Panc1 (cell line): ENCODE measurements at regions not wholly inside any gene's neighbourhood (a gene's known extent, or its start where the extent isn't known, plus 50 kb on each side); places are given as distances from the start of the nearest gene placed in this dataset.

Source experiments
- ATAC-seq: fragments of 200-7000 bp; cut with Tn5 transposase; 2 replicates; pipeline ENCODE4 v1.9.1; 2020; ENCODE audit warnings: mild to moderate bottlenecking, moderate library complexity
- BruUV-seq: library from RNA; stranded (reverse); fragments of 400-500 nt; replicated peaks from 2 replicates; lab custom pipeline; 2021; lab: Mats Ljungman, UMichigan
- CTCF ChIA-PET: fragments of 300-600 bp; sonication (Branson Sonifier 250); formaldehyde crosslinking; loops from one replicate; lab custom pipeline; 2022; ENCODE audit warnings: antibody characterized with exemption; lab: Charles Lee
- POLR2A ChIA-PET: fragments of 300-600 bp; sonication (Branson Sonifier 250); formaldehyde crosslinking; loops from one replicate; lab custom pipeline; 2022; ENCODE audit warnings: antibody characterized with exemption; lab: Charles Lee
- DNase-seq: peaks from one replicate; pipeline ENCODE4 v3.0.0-alpha.2; 2010; ENCODE audit warnings: low read depth, low spot score
- H3K27ac ChIP-seq: 2 replicates; pipeline ENCODE4 v1.5.1; 2011; ENCODE audit warnings: mild to moderate bottlenecking, low read length, inconsistent platforms
- H3K27me3 ChIP-seq: fragments of 200-500 bp; sonication (Bioruptor generic); 2 replicates; pipeline ENCODE4 v1.6.0; 2014; ENCODE audit warnings: low read length, inconsistent platforms; ENCODE audit not compliant: control insufficient read depth, insufficient read depth
- H3K36me3 ChIP-seq: fragments of 200-500 bp; sonication (Bioruptor generic); 2 replicates; pipeline ENCODE4 v1.5.1; 2014; ENCODE audit warnings: inconsistent platforms, mild to moderate bottlenecking, low read length, moderate library complexity; ENCODE audit not compliant: control insufficient read depth, insufficient read depth
- H3K4me1 ChIP-seq: 2 replicates; pipeline ENCODE4 v1.5.1; 2011; ENCODE audit warnings: inconsistent platforms, mild to moderate bottlenecking, low read length, moderate library complexity; ENCODE audit not compliant: control insufficient read depth, insufficient read depth
- H3K4me3 ChIP-seq, 2 experiments: 2 replicates each; pipeline ENCODE4 v1.5.1; 2011 to 2012; ENCODE audit warnings: low read depth in 2 of 2, low read length in 2 of 2, mild to moderate bottlenecking in 2 of 2, inconsistent platforms in 1 of 2, moderate library complexity in 1 of 2
- H3K9me3 ChIP-seq: fragments of 200-500 bp; sonication (Bioruptor generic); 2 replicates; pipeline ENCODE4 v1.5.1; 2014; ENCODE audit warnings: low read depth, mild to moderate bottlenecking, inconsistent platforms, low read length, moderate library complexity; ENCODE audit not compliant: control insufficient read depth, insufficient read depth
- POLR2AphosphoS5 ChIP-seq: IDR thresholded peaks from 2 replicates; pipeline ENCODE4 v1.6.1; 2012; ENCODE audit warnings: mild to moderate bottlenecking, low read depth, low read length, moderate library complexity
- SIN3A ChIP-seq: IDR thresholded peaks from 2 replicates; pipeline ENCODE4 v1.6.1; 2012; ENCODE audit warnings: low read depth, mild to moderate bottlenecking, low read length, moderate library complexity, borderline replicate concordance; ENCODE audit not compliant: insufficient read depth
- TCF7L2 ChIP-seq: IDR thresholded peaks from 2 replicates; pipeline ENCODE4 v1.6.1; 2011; ENCODE audit warnings: mild to moderate bottlenecking, low read depth, low read length, inconsistent platforms
- in situ Hi-C: cut with HindIII; loops from 2 replicates; pipeline ENCODE4 v1.10.0; 2016; ENCODE audit warnings: low sequenced_read_pairs, low pct_unique_long_range_greater_than_20kb
- intact Hi-C: fragments of 100-400 bp; cut with micrococcal nuclease; formaldehyde crosslinking; loops from one replicate; pipeline ENCODE4 v1.10.0; 2022; ENCODE audit not compliant: unreplicated experiment
- TF ChIP-seq, protein P1 (sequence below): fragments of 450-650 bp; IDR thresholded peaks from 2 replicates; pipeline ENCODE4 v1.5.1; 2017; ENCODE audit warnings: mild to moderate bottlenecking
- TF ChIP-seq, protein P2 (sequence below), 2 experiments: IDR thresholded peaks; 2 replicates each; pipeline ENCODE4 v1.6.1; 2011 to 2012; ENCODE audit warnings: low read depth in 2 of 2, control low read depth in 1 of 2, low read length in 1 of 2, mild to moderate bottlenecking in 1 of 2, moderate library complexity in 1 of 2; ENCODE audit not compliant: insufficient read depth in 1 of 2

DNA sequence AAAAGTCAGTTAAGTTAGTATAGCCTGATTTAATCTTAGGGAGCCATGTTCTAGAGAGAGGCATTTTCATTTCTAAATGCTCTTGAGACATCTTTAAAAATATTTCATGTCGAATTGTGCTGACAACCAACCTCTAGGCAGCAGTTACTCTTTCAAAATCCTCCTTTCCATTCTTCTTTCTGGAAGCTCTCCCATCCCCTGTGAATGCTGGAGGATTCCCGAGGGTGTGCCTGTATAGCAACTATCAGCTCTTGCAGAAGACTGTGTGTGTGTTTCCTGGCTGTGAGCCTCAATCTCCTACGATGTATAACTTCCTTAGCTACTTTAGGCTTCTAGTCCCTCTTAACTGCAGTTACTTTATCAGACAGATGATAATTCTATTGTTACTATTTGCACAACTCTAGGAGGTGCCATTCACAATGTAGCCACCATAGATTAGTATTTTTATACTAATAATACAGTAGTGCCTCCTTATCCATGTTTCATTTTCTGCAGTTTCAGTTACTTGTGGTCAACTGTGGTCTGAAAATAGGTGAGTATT is 250.3 kb downstream of the EDEM1 start:
- Histone ChIP-seq H3K4me1 (no peaks in the 10 kb centered on the region), H3K27ac (no peak overlapping the region), H3K9me3 (no peaks in the 10 kb centered on the region), H3K4me3 (no peak overlapping the region), H3K36me3 (no peaks in the 10 kb centered on the region), H3K27me3 (no peaks in the 10 kb centered on the region)
- ChIA-PET POLR2A (no interaction called here), CTCF (no interaction called here)
- TF ChIP-seq, protein P1, sequence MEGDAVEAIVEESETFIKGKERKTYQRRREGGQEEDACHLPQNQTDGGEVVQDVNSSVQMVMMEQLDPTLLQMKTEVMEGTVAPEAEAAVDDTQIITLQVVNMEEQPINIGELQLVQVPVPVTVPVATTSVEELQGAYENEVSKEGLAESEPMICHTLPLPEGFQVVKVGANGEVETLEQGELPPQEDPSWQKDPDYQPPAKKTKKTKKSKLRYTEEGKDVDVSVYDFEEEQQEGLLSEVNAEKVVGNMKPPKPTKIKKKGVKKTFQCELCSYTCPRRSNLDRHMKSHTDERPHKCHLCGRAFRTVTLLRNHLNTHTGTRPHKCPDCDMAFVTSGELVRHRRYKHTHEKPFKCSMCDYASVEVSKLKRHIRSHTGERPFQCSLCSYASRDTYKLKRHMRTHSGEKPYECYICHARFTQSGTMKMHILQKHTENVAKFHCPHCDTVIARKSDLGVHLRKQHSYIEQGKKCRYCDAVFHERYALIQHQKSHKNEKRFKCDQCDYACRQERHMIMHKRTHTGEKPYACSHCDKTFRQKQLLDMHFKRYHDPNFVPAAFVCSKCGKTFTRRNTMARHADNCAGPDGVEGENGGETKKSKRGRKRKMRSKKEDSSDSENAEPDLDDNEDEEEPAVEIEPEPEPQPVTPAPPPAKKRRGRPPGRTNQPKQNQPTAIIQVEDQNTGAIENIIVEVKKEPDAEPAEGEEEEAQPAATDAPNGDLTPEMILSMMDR = no peak
- TF ChIP-seq, protein P2, sequence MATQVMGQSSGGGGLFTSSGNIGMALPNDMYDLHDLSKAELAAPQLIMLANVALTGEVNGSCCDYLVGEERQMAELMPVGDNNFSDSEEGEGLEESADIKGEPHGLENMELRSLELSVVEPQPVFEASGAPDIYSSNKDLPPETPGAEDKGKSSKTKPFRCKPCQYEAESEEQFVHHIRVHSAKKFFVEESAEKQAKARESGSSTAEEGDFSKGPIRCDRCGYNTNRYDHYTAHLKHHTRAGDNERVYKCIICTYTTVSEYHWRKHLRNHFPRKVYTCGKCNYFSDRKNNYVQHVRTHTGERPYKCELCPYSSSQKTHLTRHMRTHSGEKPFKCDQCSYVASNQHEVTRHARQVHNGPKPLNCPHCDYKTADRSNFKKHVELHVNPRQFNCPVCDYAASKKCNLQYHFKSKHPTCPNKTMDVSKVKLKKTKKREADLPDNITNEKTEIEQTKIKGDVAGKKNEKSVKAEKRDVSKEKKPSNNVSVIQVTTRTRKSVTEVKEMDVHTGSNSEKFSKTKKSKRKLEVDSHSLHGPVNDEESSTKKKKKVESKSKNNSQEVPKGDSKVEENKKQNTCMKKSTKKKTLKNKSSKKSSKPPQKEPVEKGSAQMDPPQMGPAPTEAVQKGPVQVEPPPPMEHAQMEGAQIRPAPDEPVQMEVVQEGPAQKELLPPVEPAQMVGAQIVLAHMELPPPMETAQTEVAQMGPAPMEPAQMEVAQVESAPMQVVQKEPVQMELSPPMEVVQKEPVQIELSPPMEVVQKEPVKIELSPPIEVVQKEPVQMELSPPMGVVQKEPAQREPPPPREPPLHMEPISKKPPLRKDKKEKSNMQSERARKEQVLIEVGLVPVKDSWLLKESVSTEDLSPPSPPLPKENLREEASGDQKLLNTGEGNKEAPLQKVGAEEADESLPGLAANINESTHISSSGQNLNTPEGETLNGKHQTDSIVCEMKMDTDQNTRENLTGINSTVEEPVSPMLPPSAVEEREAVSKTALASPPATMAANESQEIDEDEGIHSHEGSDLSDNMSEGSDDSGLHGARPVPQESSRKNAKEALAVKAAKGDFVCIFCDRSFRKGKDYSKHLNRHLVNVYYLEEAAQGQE (IDR thresholded peaks at IDR 0.05; ENCODE audit: insufficient read depth in 1 of 2, low read depth in 2 of 2, low read length in 1 of 2) = no peak
- TF ChIP-seq POLR2AphosphoS5 (no peak), TCF7L2 (no peak), SIN3A (no peak)
- BruUV-seq = no TSS peak
- intact Hi-C loops = no loop called here
- in situ Hi-C loops = no loop called here
- DNase-seq = no peak
- no peak for ATAC-seq

DNA sequence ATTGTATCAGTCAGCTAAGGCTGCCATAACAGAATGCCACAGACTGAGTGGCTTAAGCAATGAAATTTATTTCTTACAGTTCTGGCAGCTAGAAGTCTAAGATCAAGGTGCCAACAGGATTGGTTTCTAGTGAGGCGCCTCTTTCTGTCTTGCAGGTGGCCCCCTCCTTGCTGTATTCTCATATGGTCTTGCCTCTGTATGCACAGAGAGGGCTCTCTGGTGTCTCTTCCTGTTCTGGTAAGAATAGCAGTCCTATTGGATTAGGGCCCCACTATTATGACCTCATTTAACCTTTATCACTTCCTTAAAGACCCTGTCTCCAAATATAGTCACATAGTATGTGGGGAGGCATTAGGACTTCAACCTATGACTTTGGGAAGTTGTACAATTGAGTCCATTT is 253.9 kb downstream of the EDEM1 start:
- no TSS peak for BruUV-seq

More for the DNA sequence above, 253.9 kb downstream of the EDEM1 start:
- no peak overlapping the region for H3K27ac ChIP-seq
- no peaks in the 10 kb centered on the region for H3K4me1 ChIP-seq
- H3K9me3 ChIP-seq = no peaks in the 10 kb centered on the region
- H3K27me3 ChIP-seq = no peaks in the 10 kb centered on the region
- no peak overlapping the region for H3K4me3 ChIP-seq
- in situ Hi-C loops = no loop called here
- CTCF ChIA-PET = no interaction called here
- intact Hi-C loops = no loop called here
- no peak for TF ChIP-seq TCF7L2
- no peak for TF ChIP-seq SIN3A
- TF ChIP-seq, protein P1 = no peak
- TF ChIP-seq POLR2AphosphoS5 = no peak
- TF ChIP-seq, protein P2 (IDR thresholded peaks at IDR 0.05; ENCODE audit: insufficient read depth in 1 of 2, low read depth in 2 of 2, low read length in 1 of 2) = no peak
- no peaks in the 10 kb centered on the region for H3K36me3 ChIP-seq
- ATAC-seq (no peak), DNase-seq (no peak)
- POLR2A ChIA-PET = no interaction called here
